NCI-H748 treated with DMSO at 0.1 percent for 48 hours (cell line): ENCODE measurements at regions not wholly inside any gene's neighbourhood (a gene's known extent, or its start where the extent isn't known, plus 50 kb on each side); places are given as distances from the start of the nearest gene placed in this dataset.

Experiments used
- DNase-seq: peaks from one replicate; lab custom pipeline; 2025; lab: John Stamatoyannopoulos, UW

GRCh38 chr3:96169111-96169766 is 645.2 kb upstream of the EPHA6 start:
- no peak for DNase-seq

- no peak for DNase-seq
Observed at GRCh38 chr3:96172917-96173316, 641.5 kb upstream of the EPHA6 start.

GRCh38 chr3:96175500-96175899 is 638.9 kb upstream of the EPHA6 start:
- no peak for DNase-seq

- DNase-seq: no peak
Observed at GRCh38 chr3:96182756-96183155, 631.6 kb upstream of the EPHA6 start.

- no peak for DNase-seq
Observed at GRCh38 chr3:96183871-96184270, 630.5 kb upstream of the EPHA6 start.

- no peak for DNase-seq
Observed at GRCh38 chr3:96190024-96190616, 624.3 kb upstream of the EPHA6 start.

GRCh38 chr3:96192966-96193550 is 621.3 kb upstream of the EPHA6 start:
- no peak for DNase-seq

- no peak for DNase-seq
Observed at GRCh38 chr3:96200897-96201296, 613.5 kb upstream of the EPHA6 start.

- no peak for DNase-seq
Observed at GRCh38 chr3:96201463-96201862, 612.9 kb upstream of the EPHA6 start.

GRCh38 chr3:96202181-96202580 is 612.2 kb upstream of the EPHA6 start:
- DNase-seq: no peak

GRCh38 chr3:96209699-96210098 is 604.7 kb upstream of the EPHA6 start:
- DNase-seq: peak; percentile 30

GRCh38 chr3:96213393-96213792 is 601.0 kb upstream of the EPHA6 start:
- DNase-seq: no peak

- DNase-seq: no peak
Observed at GRCh38 chr3:96214941-96215340, 599.5 kb upstream of the EPHA6 start.

- no peak for DNase-seq
Observed at GRCh38 chr3:96225494-96225893, 588.9 kb upstream of the EPHA6 start.

- no peak for DNase-seq
Observed at GRCh38 chr3:96233679-96234078, 580.7 kb upstream of the EPHA6 start.

- no peak for DNase-seq
Observed at GRCh38 chr3:96236522-96236921, 577.9 kb upstream of the EPHA6 start.

GRCh38 chr3:96259299-96259698 is 555.1 kb upstream of the EPHA6 start:
- DNase-seq: no peak

- DNase-seq: no peak
Observed at GRCh38 chr3:96264701-96265100, 549.7 kb upstream of the EPHA6 start.

- DNase-seq: no peak
Observed at GRCh38 chr3:96266395-96267190, 547.8 kb upstream of the EPHA6 start.

- DNase-seq: no peak
Observed at GRCh38 chr3:96267577-96267976, 546.8 kb upstream of the EPHA6 start.

GRCh38 chr3:96294143-96294542 is 520.3 kb upstream of the EPHA6 start:
- DNase-seq: no peak

GRCh38 chr3:96300743-96301142 is 513.7 kb upstream of the EPHA6 start:
- DNase-seq: no peak

GRCh38 chr3:96319166-96319565 is 495.2 kb upstream of the EPHA6 start:
- no peak for DNase-seq
